AG09309 (cell line): ENCODE measurements at regions not wholly inside any gene's neighbourhood (a gene's known extent, or its start where the extent isn't known, plus 50 kb on each side); places are given as distances from the start of the nearest gene placed in this dataset.

ENCODE experiments used
- DNase-seq: peaks from one replicate; pipeline ENCODE4 v3.0.0-alpha.2; 2010; ENCODE audit warnings: low read depth
- H3K4me3 ChIP-seq: 2 replicates; pipeline ENCODE4 v1.5.1; 2011; ENCODE audit warnings: mild to moderate bottlenecking, low read depth, low read length, moderate library complexity; ENCODE audit not compliant: control insufficient read depth
- TF ChIP-seq, protein P1 (sequence below): IDR thresholded peaks from 2 replicates; pipeline ENCODE4 v1.5.1; 2011; ENCODE audit warnings: mild to moderate bottlenecking, low read depth, low read length, inconsistent platforms; ENCODE audit not compliant: insufficient read depth, control insufficient read depth; ENCODE audit errors: missing control alignments

- DNase-seq, result no peak
- H3K4me3 ChIP-seq, result no peak overlapping the region
- TF ChIP-seq, protein P1, sequence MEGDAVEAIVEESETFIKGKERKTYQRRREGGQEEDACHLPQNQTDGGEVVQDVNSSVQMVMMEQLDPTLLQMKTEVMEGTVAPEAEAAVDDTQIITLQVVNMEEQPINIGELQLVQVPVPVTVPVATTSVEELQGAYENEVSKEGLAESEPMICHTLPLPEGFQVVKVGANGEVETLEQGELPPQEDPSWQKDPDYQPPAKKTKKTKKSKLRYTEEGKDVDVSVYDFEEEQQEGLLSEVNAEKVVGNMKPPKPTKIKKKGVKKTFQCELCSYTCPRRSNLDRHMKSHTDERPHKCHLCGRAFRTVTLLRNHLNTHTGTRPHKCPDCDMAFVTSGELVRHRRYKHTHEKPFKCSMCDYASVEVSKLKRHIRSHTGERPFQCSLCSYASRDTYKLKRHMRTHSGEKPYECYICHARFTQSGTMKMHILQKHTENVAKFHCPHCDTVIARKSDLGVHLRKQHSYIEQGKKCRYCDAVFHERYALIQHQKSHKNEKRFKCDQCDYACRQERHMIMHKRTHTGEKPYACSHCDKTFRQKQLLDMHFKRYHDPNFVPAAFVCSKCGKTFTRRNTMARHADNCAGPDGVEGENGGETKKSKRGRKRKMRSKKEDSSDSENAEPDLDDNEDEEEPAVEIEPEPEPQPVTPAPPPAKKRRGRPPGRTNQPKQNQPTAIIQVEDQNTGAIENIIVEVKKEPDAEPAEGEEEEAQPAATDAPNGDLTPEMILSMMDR, result no peak
Observed at GRCh38 chr6:141866731-141867497, 265.8 kb upstream of the GJE1 start.

DNA sequence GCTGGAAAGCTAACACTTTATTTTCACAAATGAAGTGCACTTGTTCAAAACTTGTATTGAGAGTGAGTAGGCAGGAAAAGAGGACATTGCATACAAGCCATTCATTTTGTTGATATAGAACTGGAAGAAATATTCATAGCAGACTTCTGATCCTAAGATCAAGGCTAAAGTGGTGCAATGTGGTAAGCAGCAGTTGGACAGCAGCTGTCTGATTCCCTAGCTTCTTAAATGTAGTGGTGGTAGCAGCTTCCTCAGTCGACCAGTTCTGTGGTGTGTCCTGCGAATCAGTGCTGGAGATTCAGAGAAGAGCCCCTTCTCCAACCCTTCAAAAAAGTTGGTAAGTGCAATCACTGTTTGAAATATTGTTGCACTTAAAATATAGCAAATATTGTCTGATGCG is 281.7 kb upstream of the GJE1 start:
- TF ChIP-seq, protein P1, result no peak
- DNase-seq, result no peak
- no peak overlapping the region for H3K4me3 ChIP-seq

- no peak for DNase-seq
- TF ChIP-seq, protein P1, result no peak
- H3K4me3 ChIP-seq, result no peak overlapping the region
Observed at GRCh38 chr6:141848029-141848890, 284.5 kb upstream of the GJE1 start.

DNA sequence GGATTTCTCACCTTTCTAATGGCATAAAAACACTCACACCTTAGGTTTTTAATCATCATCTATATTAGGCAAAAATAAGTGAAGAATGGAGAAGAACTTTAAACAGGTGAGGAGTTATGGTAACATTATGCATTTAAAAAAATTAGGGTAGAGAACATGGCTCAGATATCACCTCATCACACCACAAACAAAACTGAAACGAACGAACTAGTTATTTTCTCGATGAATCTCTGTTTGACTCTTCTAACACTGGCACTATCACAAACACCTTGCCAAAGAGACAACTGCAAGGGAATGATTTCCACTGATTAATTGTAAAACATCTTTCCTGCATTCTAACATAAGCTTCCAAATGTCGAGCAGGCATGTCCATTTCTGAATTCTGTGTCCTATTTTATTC is 286.1 kb upstream of the GJE1 start:
- no peak for DNase-seq
- no peak overlapping the region for H3K4me3 ChIP-seq
- TF ChIP-seq, protein P1, result no peak

- DNase-seq, result no peak
Observed at GRCh38 chr6:141843178-141843834, 289.4 kb upstream of the GJE1 start.

GRCh38 chr6:141833001-141833655 is 299.6 kb upstream of the GJE1 start:
- TF ChIP-seq, protein P1, result no peak
- no peak for DNase-seq

More at GRCh38 chr6:141843178-141843834, 289.4 kb upstream of the GJE1 start:
- TF ChIP-seq, protein P1, result no peak
- no peak overlapping the region for H3K4me3 ChIP-seq

More at GRCh38 chr6:141833001-141833655, 299.6 kb upstream of the GJE1 start:
- no peak overlapping the region for H3K4me3 ChIP-seq
